Cerebellar cortex (tissue), 1 donor: ENCODE measurements at regions not wholly inside any gene's neighbourhood (a gene's known extent, or its start where the extent isn't known, plus 50 kb on each side); places are given as distances from the start of the nearest gene placed in this dataset.

Experiments
- DNase-seq: peaks from one replicate; pipeline ENCODE4 v3.0.0-alpha.2; 2015; ENCODE audit warnings: low spot score

DNA sequence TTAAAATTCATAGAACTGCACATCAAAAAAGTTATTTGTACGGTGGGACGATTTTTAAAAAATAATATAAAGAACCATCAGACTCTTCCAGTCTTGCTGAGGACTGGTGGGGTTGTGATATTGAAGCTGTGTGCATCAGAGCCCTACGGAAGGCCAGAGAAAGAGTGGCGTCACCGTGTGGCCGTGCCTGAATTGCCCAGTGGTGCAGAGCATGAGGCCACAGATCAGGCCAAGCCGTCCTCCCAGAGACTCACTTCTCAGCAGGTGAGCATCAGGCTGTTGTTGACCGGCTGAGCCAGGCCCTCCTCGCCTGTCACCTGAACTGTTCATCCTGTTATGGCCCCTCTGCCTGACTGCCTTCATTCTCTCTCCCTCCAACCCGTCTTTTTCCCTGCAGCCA, 1013.9 kb downstream of the TBC1D22A start:
- no peak for DNase-seq

DNA sequence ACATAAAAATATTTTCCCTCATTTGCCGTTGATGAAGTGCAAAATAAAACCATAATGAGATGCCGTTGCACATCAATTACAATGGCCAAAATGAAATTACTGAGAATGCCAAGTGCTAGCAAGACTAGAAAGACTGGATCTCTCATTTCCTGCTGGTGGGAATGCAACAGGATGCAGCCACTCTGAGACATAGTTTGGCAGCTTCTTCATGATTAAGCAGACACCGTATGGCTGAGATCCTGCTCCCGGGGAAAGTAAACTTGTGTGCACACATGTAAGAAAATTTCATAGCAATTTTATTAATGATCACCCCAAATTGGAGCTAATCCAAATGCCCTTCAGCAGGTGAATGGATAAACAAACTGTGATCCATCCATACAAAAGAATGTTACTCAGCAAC, 1013.2 kb downstream of the TBC1D22A start:
- DNase-seq: peak; percentile 42

DNA sequence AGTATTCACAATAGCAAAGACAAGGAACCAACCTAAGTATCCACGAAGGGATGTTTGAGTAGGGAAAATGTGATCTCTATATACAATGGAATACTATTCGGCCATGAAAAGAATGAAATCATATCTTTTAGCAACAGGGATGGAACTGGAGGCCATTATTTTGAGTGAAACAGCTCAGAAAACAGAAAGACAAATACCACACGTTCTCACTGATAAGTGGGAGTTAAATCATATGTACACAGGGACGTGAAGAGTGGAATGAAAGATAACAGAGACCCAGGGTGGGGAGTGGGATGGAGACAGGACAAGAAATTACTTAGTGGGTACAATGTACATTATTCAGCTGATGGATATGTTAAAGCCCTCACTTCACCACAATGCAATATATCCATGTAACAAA, 1012.7 kb downstream of the TBC1D22A start:
- no peak for DNase-seq

DNA sequence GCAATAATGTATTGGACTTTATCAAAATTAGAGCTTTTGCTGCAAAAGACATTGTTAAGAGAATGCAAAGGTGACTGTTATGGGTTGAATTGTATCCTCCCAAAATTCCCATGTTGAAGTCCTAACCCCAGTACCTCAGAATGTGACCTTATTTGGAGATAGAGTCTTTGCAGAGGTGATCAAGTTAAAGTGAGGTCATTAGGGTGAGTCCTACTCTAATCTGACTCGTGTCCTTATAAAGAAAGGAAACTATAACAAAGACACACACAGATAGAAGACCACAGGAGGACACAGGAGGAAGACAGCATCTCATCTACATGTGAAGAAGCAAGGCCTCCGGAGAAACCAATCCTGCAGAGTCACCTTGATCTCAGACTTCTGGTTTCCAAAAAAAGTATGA, 1011.2 kb downstream of the TBC1D22A start:
- DNase-seq: no peak

DNA sequence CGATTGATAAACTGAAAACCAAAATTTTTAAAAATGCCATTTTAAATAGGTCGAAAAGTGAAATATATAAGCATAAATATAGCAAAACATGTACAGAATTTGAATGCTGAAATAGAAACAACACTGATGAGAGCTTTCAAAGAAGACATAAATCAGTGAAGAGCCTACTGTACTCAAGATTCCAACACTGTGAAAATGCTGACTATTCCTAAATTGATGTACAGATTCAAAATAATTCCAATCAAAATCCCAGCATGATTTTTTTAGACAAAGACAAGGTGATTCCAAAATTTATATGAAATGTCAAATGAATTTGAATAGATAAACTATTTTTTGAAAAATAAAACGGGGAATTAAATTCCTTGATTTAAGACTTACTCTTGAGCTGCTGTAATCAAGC, 1010.4 kb downstream of the TBC1D22A start:
- no peak for DNase-seq

DNA sequence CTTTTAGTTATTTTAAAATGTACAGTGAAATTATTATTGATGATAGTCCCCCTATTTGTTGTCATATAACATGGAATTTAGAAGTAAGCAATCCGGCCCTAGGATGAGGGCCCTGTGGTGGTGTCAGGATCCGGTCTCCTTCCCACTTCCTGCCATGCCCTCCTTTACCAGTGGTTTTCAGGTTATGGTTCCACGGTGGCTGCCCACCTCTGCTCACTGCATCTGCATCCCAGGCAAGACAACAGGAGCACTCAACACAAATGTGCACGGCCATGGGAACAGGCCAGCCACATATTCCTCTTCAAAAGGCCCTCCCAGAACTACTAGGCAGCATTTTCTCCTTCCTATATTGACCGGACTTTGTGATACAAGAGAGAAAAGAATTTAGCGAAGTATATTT, 1007.2 kb downstream of the TBC1D22A start:
- no peak for DNase-seq

DNA sequence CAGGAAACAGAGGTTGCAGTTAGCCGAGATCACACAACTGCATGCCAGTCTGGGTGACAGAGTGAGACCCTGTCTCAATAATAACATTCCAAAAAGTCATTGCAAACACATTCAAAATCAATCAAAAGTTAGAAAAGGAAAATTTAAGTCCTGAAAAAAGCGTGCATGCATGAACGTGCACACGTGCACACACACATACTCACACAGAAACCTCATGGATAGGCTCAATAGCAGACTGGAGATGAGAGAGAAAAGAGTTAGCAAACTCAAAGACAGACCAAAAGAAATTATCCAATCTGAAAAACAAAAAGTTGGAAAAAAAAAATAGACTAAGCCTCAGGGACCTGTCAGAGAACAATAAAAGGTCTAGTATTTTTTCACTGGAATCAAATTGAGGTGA, 1005.6 kb downstream of the TBC1D22A start:
- no peak for DNase-seq

DNA sequence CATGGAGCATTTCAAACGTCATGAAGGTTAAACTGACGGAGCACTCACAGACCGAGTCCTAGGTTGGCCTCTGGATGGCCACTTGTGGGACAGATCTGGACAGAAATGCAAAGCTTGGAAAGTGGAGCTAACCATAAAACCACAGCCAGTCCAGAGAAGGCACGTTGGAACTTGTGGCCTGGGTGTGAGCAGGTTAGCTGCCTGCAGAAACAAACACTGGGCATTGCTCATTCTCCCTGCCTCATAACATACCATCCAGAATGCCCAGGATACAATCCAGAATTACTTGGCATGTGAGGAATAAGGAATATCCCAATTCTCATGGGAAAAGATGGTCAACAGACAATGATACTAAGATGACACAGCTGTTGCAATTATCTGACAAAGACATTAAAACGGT, 1005.0 kb downstream of the TBC1D22A start:
- DNase-seq: no peak

DNA sequence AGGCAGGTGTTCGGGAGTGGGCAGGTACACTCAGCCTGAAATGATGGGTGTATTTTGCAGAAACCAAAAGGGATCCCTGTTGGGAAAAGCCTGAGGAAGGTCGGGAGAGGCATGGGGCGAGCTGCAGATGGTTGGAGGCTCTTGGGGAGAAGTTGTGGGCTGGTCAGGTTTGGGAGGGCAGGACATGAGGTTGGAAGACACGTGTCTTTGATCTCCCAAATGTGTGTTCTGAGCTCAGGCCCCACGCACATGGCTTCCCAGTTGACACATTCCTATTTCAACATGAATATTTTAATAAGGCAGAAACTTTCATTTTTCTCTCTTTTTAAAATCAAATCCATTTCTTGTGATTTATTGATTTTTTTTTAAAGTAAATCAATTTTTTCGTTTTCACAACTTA, 1003.3 kb downstream of the TBC1D22A start:
- no peak for DNase-seq

DNA sequence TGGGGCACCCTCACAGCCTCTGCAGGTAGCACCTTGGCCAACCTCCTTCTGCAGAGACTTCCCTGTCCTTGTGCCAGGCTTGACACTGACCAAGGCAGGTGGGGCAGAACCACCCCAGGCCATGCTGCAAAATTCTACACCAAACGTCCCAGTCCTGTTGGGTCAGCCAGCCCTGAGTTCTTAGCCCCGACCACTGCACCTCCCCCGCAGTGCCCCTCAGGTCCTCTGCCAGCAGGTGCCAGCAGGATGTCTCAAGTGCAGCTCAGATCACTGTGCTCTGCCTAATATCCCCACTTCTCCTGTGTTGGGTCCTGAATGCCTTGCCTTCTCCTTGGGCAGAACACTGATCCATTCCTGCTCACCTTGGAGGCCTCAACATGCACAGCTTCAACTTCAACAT, 999.7 kb downstream of the TBC1D22A start:
- no peak for DNase-seq

DNA sequence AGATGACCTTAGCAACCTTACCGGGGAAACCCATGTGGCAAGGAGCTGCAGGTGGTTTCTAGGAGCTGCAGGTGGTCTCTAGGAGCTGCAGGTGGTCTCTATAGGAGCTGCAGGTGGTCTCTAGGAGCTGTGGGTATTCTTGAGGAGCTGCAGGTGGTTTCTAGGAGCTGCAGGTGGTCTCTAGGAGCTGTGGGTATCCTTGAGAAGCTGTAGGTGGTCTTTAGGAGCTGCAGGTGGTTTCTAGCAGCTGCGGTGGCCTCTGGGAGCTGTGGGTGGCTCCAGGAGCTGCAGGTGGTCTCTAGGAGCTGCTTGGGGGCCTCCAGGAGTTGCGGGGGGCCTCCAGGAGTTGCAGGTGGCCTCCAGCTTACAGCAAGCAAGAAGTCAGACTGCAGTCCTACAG, 997.5 kb downstream of the TBC1D22A start:
- DNase-seq: no peak

DNA sequence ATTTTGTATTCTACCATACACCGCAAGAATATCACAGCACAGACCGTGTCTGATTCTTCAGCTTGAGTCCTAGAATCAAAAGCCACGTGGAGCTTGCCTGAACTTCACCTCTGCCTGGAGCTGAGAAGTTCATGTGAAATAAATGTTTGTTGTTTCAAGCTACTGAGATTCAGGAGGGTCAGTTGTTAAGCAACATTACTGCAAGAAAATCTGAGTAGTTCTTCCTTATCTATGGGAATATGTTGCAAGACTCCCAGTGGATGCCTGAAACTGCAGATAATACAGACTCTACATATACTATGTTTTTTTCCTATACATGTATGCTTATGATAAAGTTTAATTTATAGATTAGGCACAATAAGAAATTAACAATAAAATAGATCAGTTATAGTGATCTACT, 995.3 kb downstream of the TBC1D22A start:
- no peak for DNase-seq

DNA sequence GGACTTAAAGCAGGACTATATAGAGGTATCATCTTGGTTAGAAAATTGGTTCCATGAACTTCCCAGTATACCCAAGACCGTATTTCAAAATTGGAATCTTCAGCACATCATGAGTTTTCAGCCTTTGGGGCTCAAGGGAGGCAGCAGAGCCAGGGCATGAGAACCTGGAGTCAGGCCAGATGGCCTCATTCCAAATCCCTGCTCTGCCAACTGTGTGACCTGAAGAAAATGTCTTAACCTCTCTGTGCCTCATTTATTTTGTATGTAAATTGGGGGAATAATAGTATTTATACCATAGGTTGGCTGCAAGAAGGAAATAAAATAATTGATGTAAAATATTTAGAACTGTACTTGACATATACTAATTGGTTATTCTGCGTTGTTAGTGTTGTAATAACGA, 987.6 kb downstream of the TBC1D22A start:
- DNase-seq: no peak

DNA sequence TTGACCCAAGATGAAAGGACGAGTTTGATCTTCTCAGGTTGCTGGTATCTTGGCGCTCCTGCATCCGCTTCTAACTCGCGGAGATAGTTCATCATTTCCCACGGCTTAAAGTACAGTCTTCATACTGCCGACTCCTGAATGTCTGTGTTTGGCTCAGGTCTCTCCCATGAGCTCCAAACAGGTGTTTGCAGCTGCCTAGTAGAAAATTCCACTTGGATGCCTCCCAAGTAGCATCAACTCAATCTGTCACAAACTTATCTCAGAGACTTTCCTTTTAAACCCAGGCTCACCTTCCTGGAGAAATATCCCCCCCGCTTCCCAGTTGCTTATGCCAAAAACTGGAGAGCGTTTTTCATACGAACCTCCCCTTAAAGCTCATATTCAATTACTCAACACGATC, 986.5 kb downstream of the TBC1D22A start:
- DNase-seq: no peak

DNA sequence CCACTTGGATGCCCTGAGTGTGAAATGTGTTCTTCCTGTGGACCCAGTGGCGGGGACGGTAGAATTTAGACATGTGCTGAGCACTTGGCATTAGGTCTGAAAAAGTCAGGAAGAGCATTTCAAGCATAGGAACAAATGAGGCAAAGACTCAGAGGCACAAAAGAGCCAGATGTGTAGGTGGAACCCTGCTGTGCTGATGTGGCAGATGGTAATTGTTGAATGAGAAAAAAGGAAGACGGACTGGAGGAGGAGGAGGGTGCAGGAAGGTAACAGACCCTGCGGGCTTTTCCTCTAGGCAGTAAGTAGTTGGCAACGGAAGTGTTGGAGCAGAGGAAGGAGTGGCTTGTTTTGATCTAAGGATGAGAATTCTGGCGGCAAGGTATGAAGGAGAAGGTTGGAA, 985.8 kb downstream of the TBC1D22A start:
- no peak for DNase-seq

DNA sequence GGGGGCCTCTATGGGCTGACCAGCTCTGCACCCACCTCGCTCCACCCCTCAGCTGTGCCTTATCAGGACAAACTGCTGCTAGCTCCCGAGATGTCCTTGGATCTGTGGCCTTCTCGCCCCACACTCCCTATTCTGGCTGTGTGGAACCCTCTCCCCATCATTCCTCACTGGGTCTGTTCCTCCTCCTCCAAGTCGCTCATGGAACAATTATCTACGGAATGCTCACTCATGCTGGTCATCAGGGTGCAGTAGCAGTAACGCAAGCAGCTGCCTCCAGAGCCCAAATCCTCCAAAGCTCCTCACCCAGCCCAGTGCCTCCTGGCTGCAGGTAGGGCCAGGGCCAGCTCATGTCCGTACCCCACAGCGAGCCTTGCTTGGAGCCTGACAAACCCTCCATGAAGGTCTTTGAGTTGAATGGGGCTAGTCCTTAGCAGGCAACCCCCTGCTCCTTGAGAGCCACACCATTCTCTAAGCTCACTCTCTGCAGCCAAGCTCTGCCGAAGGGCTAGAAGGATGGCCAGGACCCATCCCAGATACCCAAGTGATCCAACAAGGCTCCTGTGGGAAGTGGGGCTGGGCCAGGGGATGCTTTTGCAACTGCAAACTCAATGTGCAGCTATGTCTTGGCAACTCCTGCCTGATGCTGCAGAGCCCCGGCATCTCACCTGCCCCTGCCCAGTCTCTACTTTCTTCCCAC, 977.8 kb downstream of the TBC1D22A start:
- DNase-seq: no peak

DNA sequence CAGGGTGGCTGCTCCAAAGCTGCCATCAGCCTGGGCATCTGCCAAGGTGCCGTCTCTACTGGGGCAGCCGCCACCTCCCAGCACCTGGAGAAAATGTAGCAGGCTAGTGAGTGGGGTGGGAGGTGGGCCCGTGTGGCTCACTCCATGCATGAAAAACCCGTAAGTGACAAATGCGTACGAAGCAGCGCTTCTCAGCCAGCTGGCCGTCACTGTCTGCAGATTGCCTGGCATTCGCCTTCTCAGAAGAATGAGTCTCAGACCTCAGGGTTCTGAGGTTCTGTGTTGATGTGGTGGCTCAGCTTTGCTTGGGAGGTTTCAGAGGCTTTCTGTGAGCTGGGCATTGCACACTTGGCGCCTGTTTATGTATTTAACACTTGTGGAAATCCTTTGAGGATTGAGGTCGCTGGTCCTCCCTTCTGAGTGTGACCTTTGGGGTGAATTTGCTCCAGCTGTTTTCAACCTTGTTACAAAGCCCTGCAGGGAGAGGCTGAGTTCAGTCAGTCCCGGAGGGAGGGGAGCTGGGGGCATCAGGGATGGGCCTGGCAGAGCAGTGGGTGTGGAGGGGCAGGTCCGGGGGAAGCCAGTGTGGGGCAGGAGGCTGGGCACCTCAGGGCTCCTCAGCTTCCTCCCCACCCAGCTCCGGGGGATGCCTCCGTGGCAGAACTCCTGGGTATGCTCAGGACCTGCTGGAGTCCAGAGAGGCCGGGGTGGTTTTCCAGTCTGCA, 977.0 kb downstream of the TBC1D22A start:
- DNase-seq: no peak

DNA sequence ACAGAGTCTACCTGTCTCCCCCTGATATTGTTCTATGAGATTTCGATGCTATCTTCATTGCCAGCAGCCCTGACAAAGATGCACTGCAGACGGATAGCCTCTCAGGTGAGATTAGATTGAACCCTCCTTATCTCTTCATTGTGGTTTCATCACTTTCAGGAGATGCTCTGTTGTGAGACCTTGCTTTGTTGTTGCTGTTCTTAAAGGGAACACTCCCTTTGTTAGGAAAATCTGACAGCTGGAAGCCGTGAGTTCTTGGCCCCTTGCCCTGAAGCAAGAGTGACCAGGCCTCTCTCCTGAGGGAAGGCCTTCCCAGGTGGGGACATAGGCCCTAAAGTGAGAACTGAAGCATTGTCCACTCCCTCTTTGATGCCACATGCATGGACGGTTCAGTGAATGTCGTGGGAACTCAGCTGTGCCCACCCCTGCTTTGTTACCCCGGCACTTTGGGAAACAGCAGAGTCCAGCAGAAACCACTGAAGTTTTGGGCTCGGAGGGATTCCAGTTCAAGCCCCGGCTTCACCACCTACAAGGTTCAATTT, 976.1 kb downstream of the TBC1D22A start:
- no peak for DNase-seq

DNA sequence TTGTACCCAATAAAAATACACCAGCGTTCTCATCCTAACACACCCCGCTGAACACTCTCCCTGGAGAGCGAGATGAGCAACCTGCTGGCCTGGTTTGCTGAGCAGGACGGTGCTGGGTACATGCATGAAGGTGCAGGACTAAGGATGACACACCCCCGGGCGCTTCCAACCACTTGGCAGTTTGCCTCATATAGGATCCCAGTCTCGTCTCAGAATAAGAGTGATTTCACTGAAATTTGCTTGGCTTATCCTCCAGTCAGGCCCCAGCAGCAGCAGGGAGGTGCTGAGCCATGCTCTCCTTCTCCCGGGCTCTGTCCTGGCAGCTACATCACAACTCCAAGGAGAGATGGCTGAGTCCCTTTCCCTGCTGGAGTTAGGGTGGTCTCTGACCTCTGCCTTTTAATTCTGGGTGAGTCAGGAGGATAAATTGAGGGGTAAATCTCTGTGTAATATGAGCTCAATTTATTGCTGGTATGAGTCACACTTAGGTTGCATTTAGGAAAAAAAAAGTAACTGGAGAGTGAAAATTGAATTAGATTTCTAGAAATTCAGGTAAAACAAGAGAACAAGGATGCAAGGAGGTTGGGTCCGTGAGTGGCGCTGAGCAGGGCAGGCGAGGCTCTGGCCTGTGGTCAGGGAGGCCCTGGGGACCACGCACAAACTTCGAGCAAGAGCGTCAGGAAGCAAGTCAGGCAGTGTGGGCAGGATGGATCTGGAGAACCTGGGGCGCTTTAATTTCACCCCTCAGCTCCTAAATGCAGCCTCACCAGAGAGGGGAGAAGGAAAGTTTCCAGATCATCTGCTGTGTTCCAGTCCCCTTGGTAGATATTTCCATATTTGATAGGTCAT, 974.0 kb downstream of the TBC1D22A start:
- no peak for DNase-seq

DNA sequence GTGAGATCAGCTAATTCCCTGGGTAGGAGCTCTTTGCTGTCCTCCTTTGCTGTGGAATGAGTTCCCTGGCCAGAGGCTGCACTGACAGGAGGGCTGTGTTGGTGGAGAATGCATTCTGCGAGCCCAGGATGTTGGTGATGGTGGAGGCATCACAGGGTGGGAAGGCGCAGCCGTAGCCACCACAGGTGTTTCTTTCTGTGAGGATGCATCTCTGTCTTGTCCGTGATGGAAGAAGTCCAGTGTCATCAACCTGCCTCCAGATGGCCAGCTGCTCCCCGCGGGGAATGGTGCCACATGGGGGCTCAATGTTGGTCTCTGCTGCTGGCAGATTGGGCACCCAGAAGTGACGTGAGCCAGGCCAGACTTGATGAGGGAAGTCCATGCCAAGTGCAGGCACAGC, 972.1 kb downstream of the TBC1D22A start:
- DNase-seq: peak; percentile 52

DNA sequence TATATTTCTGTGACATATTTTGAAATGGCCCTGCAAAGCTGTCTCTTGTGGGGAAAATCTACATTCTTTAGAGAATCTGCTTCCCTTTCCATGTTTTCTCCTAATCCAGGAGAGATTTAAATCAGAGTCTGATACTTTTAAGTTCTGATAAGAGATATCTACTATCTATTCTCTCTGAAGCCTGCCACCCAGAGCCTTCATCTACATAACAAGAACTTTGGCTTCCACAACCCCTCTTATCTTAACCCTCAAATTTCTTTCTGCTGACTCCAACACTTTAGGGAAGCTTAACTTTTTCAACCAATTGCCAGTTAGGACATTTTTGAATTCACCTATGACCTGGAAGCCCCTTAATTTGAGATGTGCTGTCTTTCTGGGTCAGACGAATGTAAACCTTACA, 965.2 kb downstream of the TBC1D22A start:
- no peak for DNase-seq

DNA sequence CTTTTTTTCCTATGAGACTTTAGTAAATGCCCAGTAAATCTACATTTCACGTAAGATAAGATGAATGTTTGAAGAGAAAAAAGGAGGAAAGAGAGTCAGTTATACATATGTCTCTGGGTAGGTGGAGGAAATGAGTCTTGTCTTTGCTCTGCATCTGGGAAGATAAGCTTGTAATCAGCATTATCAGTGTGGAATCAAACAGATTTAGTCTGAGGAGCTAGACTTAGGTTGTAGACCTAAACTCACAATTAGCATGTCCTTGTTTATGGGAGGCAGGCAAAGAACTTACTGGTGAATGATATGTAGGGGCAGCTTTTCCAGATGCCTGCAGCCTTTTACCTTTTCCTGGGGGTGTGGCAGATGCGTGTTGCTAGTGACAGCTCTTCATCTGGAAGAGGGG, 962.3 kb downstream of the TBC1D22A start:
- no peak for DNase-seq

DNA sequence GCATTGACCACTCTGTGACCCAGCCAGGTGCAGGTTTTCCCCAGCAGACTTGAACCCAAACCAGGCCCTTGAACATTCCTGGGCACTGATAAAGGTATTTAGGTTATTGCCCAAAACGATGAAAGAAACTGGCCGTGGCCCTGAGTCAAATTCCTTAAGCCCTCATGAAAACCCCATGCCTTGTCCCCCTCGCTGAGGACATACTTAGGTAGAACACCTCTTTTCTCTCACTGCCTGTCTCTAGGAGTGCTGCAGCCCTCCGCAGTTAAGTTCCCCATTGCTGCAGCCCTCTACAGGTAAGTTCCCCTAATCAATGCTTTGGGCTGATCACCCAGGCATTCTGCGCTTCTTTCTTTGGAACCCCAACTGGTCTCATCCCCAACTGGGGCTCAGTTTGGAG, 961.6 kb downstream of the TBC1D22A start:
- DNase-seq: no peak
